Stimulated activated CD8-positive, alpha-beta memory T cell treated with anti-CD3 and anti-CD28 coated beads, Interleukin-4, amount 100 ng/mL, for 24 hours (primary cell): ENCODE measurements at regions not wholly inside any gene's neighbourhood (a gene's known extent, or its start where the extent isn't known, plus 50 kb on each side); places are given as distances from the start of the nearest gene placed in this dataset.

Source experiments
- DNase-seq: peaks from one replicate; pipeline ENCODE4 v3.0.0-alpha.2; 2020; ENCODE audit warnings: low read depth

DNA sequence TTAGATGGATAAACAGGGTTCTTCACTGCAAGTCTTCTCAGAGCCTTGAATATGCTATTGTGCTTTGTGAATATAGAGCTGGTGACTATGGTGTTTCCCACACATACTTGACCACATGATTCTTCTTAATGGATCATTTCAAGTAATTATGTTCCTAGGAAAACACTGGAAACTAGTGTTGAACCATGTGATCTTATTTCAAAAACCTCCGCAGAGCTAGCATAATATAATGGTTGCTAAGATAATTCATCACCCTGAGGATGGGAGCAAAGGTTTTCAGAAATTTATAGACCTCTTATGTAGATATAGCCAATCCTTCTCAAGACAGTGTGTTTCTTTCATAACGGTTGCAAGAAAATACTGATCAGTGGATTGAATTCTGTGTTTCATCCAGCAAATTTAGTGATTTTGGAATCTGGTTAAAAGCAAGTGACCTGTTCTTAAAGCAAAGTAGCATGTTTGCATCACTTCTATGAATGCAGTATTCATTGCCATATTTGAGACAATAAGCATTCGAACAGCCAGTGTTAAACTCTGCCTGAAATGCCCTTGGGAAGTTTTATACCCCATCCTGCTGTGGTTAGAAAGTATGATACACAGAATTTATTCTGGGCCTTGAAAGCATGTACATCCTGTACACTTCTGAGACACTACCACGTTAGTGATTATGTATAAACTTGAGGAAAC, 341.0 kb upstream of the E2F7 start:
- DNase-seq, result no peak

DNA sequence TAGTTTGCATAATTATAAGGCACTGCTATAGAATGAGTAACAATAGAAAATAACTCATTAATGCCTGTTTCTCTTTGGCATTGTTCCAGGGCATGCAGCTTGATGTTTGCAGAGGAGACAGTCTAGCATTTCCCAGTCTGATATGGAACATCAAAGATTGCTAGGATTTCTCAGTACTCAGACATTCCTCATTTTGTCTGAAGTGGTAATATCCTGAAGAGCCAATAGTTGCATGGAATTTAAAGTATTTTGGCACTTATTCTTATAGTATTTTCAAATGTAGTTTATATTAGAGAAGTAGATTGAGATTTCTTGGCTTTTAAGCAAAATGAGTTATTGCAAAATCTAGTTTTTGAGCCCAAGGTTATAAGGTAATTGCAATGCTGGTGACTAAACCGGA, 337.3 kb upstream of the E2F7 start:
- no peak for DNase-seq

DNA sequence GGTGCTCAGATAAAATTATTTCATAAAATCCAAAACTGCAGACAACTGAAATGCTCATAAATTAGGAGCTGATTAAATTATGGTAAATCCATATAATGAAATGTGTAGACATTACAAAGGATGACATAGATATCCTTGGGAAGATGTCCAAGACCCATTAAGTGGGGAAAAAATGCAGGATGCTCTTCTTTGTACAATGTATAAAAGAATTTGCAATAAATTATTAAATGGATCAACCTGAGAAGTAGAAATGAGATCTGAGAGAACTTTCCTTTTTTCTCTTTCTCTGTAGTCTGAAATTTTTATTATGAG, 336.4 kb upstream of the E2F7 start:
- no peak for DNase-seq

DNA sequence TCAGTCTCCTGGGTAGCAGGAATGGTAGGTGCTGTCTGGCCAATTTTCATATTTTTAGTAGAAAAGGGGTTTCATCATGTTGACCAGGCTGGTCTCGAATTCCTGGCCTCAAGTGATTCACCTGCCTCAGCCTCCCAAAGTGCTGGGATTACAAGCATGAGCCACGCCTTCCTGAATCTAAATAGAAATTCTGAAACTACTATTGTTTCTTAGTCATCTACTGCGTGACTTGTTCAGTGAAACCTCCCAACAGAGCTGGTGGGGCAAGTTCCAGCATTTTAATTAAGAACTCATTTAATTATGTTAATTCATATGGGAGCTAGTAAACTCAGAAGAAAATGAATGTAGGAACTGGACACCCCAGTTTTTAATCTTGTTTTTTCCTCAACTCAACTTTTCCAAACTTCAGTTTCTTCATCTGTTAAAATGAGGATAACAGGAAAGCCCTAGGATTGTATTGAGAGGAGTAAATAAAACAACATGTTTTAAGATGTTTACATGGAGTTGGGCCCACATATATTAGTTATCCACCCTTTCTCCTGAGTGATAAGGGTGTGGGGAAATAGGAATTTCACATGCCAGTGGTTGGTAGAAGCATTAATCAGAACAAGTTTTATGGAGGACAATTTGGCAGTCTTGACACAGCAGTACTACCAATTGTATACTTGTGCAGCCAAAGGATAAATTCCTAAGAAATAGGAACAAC, 335.8 kb upstream of the E2F7 start:
- no peak for DNase-seq

DNA sequence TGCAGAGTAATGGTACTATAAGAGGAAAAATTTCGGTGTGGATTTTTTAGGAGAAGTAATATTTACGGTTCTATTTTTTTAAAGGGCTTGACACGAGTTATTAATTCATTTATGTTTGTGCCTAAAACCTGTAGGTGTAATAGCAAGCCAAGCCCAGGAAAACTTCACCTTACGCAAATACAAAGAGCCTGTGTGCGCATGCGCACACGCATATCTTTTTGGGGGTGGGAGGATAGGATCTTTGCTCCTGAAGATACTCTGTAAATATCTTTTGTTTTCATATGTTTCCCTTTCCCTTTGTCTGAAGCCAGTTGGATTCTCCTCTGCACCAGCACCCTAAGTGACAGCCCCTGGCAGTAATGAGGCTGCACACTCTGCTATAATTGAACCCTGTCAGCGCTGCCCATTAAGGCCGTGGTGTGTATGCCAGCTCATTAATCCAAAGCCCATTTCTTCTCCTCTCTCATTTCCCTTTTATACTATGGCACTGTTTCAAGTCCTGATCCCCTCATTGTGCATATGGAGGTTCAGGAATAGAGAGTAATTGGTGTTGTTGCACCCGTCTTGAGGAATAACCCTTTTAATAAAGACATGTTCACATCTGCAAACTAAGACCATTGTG, 327.2 kb upstream of the E2F7 start:
- DNase-seq, result no peak

DNA sequence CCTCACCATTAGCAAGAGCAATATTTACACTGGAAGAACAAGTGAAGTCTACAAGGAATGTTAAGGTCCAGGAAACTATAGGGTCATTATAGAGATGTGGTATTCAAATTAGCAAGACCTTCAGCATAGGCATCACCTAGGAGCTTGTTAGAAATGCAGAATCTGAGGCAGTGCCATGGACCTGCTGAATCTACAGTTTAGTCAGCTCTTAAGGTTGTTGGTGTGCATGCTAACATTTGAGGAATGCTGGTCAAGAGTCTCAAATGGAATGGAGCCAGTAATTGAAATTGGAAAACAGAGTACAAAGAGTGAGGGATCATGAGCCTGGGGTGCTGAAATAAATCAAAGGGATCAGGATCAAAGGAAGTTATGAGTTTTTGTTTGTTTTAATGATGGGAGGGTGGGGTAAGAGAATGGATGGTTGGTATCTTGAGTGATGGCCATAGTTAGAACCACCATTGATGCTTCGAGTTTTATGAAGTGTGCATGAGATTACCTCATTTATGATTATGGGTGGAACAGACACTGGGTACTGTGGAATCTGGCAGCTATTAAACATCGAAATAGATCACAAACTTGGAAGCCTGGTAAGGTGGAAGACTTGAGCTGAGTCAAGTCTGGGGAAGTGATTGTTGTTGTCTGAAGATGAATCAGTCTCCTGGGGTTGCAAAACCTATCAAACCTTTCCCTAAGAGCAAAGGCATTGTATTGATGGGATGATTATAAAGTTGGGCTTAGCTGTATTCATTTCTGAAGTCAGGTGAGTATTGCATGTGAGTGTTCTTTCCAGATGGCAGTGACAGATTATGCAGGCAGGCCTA, 323.3 kb upstream of the E2F7 start:
- no peak for DNase-seq

DNA sequence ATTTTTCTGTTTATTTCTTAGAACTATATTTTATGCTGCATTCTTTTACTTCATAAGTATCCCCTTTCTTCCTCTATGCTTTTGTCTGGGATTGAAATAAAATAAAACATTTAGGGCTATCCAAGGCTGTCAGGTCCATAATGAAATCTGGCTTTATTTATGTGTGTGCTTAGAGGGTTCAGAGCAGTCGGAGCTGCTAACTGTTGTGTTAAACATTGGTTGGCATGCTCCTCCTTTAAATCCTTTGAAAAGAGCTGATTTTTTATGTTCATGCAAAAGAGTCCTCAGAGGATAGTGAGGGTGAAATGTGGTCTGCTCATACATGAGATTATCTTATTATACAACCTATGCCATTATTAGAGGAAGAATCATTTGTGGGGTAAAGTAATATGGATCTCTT, 322.3 kb upstream of the E2F7 start:
- DNase-seq, result no peak

DNA sequence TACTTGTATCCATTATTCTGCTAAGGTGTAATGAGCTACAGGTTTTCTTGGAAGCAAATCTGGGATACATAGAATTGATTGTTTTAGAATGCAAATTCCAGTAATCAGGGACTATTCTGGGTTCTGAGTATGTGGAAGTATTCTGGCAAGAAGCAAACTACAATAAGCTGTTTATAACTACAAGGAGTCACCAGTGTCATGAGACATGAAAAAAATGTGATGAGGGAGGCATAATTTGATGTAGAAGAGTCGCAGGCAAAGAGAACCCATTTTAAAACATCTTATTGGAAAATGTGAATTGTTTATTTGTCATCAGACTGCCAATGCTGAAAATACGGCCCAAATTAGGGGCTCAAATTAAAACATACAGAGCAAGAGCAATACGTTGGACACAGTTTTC, 321.8 kb upstream of the E2F7 start:
- no peak for DNase-seq

DNA sequence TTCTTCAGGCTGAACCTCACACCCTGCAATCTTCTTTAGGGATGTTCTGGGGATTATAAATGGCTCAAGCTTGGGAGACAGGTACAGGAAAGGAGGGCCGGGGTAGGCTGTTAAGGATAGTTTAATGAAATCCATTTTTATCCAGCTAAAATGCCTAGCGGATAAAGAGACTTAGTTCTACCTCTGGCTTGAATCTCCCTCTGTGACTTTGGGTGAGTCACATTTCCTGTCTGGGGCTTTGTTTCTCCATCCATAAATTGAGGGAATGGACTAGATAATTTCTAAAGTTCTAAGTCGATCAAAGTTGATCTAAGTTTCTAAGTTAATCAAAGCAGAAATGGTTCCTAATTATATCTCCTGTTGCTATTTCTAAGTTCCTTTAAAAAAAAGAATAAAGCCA, 319.6 kb upstream of the E2F7 start:
- DNase-seq, result no peak

DNA sequence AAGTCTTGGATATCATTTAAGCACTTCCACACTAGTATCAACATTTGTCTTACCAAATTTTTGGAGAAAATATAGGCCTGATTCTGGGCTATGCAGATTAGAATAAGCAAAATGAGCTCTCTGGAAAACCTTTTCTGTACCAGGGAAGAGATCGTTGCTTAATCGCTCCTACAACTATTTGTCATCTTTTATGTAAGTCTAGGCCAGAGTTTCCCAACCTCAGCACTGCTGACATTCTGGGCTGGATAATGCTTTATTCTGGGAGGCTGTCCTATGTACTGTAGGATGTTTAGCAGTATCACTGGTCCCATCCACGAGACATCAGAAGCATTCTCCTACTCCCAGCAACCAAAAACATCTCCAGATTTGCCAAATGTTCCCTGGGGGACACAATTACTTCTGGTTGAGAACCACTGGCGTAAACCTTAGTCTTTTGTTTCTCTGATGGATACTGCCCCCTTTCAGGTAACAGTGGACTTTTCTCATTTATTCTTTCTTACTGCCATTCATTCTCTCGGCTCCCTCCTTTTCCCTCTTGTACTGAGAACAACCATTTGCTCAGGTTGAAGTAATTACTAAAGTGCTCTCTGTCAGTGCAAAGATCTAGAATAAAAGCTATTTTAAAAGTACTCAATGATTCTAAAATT, 316.9 kb upstream of the E2F7 start:
- DNase-seq, result no peak

DNA sequence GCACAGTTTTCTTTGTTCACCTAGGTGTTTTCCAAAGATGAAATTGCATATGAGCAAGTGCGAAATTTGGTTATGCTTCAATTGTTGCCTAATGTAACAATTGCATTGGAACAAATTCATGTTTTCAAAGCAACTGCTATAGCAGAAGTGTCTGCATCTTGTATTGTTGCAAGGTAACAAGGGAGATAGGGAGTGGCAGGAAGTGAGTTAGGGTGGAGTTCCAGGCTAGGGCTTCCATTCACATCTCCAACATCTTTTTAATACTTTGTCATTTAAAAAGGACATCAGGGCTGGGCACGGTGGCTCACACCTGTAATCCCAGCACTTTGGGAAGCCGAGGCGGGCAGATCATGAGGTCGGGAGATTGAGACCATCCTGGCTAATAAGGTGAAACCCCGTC, 312.3 kb upstream of the E2F7 start:
- no peak for DNase-seq

DNA sequence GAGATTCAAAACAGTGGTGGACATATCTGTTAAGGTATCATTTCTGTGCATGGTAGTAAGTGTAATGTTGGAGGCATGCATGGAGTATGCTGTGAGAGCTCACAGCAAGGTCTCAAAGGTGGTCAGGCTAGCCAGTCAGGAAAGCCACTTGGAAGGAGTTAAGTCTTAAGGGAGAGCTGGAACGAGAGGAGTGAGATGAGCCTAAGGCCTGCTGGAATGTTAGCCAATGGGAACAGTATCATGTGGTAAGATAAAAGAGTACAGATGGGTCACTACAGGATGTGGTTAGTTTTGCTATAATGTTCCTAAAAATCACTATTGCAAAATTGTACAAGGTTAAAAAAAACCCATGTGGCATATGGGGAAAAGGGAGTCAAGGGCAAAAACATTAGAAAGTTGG, 311.7 kb upstream of the E2F7 start:
- DNase-seq, result no peak

DNA sequence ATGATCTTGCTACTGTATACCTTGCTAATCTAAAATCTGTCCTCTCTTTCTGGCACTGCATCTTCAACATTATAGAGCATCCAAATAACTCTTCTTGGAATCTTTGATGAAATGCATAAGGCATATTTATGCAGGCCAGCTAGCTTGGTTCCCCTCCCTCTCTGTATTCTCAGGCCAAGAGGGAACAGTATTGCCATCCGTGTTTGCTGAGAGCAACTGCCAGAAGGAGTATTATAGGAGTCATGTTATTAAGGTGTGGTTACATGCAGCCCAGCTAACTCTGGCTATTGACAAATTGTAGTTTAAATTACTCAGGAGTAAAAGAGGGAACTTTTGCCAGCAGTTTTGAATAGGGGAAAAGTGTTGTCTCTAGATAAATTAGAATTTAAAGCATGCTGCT, 309.3 kb upstream of the E2F7 start:
- no peak for DNase-seq

DNA sequence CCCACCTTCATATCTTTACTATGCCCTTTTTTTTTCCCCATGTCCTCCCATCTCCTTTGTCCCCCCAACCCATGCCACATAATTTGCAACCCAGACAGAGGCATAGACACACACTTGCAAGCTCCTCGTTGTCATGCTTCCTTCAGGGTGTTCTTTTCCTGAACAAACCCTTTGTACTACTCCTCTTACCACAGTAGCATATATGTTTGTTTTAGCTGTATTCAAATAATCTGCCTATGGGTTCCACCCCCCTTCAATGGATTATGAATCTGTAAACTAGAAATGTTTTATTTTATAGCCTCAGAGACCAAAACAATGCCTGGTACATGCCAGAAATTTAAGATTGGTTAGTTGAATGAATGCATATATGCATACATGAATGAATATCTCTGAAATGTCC, 307.1 kb upstream of the E2F7 start:
- no peak for DNase-seq

DNA sequence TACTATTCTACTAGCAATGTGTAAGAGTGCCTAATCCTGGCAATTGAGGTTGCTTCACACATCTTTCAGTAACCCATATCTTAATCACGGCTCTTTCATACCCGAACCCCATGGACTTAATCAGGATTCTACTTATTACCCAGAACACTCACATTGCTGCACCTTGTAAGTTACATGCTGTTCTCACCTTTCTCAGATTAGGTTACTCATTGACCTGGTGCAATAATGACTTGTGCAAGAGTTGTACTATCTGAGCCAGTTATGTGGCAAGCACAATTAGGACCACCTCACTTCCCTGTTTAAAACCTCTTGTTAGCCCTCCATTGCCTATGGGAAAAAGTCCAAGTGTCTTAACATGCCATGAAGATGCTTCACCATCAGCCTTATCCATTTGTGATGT, 306.7 kb upstream of the E2F7 start:
- DNase-seq, result no peak

DNA sequence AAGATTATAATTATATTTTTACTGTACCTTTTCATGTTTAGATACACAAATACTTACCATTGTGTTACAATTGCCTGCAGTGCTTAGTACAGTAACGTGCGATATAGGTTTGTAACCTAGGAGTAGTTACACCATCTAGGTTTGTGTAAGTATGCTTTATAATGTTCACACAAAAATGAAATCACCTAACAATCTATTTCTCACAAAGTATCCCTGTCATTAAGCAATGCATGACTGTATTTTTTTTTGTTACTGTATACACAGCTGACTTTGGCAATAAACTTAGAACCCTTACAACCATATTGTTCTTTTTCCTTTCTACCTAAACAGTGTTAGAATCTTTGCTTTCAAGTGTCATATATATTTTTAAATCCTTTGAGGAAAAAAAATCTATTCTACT, 303.0 kb upstream of the E2F7 start:
- DNase-seq, result no peak

DNA sequence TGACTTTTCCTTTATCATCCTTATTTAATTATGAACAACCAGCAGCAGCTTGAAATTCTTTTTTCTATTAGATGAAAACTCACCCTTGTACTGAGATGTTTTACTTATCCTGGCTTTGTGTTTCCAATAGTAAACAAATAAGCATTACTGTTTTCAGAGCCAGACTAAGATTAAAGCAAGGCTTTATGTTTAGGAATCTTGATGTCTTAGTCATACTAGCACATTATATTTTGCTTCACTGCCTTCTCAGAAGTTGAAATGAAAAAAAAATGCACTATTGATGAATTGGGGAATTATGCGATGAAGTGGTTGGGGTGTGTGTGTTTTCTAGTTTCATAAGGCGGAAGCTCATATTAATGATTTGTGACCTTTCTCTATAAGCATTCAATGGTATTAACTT, 301.2 kb upstream of the E2F7 start:
- no peak for DNase-seq

DNA sequence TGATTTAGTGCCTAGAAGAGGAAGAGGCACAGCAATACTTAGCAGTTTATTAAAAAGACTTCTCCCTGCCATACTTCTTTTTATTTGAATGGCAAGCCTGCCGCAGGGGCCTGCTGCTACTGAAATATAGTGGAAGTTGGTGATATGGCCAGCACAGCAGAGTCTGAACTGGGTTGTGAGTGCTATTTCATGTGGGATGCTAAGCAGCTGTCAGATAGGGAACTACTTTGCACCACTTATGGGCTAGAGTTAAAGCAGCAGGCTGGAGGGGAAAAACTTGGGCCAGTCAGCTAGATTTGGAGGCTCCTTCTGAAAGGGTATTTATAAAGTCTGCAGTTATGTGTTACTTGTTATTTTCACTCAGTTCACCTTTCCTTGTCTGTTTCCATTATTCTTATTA, 299.0 kb upstream of the E2F7 start:
- DNase-seq, result no peak

DNA sequence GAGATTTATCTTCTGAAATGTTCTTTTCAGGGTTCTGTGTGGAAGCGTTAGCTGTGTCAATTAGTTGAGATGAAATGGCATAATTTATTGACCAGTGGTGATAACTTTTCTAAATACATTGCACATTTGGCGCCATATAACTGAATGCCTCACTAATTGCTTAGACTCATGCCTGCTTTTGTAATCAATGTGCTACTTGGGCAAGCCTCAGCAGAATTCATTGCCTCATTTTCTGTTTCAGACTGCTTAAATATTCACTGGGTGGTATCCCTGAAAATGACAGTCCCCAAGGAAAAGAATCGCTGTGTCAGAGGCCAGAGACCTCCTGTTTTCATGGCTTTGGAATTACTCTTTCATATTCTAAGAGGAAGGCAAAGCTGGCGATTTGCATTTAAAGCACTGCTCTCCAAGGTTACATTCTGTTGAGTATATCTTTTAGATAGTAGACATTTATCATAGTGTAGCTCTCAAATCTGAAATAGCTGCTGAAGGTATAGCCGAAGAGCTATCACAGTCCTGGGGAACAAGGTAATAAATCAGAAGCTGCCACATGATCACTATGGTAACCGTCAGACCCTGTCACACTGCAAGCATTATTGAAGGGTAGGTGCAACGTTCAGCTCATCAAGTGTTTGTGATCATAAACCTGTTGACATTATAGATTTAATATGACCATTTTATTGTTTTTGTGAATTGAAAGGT, 297.3 kb upstream of the E2F7 start:
- DNase-seq, result no peak

DNA sequence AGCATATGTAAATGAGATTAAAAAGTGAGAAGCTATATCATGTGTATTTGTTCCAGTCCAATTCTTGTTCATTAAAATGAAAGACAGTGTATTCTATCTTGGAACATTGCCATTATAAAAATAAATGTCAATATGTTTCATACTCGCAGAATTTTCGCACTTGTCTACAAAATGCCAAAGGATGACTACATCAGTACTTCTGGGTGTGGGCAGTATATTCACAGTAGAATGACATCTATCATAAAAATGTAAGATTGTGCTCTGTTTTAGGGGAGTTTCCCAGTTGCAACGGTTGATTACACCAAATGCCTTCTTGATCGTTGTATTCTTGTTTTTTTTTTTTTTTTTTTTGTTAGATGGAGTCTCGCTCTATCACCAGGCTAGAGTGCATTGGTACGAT, 292.3 kb upstream of the E2F7 start:
- DNase-seq, result no peak

DNA sequence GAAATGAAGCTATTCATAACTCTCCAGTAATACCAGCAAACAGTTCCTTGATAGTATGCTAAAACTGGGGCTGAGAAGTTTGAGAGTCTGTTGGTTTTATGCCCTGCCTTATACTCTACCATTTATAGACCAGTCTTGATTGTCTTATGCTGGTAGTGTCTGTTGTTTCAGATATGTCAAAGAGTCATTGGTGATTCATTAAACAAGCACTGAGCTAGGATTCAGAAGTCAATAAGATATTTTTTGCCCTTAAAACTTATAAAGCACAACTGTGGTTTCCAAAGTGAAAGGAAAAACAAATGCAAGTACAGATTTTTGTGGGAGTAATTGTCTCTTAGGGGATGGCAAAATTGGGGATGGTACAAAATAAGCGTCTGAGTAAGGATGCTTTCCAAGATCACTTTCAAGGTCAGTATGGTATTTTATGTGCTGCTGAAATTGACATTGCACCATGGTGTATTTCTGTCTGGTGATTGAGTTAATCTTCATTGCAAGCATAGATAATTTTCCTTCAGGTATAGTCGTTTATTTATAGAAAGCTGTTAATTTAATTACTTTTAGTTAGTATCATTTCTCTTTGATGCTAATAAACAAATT, 289.5 kb upstream of the E2F7 start:
- no peak for DNase-seq

DNA sequence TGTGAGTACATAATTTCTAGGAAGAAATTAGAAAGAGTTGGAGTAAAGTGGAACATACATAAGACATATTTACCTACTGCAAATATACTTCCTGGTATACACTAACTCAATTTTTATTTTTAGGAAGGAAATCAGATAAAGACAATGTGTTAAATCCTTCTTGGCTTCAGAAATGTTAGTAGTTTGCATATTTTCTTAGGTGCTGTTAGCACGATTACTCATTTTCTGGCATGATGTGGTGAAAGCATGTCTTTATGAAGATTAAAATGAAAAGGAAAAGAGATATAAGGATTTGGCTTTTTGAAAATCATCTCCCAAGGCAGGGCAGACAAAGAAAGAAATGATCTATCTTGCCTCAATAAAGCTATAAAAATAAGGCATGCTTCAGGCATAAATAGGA, 287.6 kb upstream of the E2F7 start:
- no peak for DNase-seq
